AG08396 (cell line): ENCODE measurements at regions not wholly inside any gene's neighbourhood (a gene's known extent, or its start where the extent isn't known, plus 50 kb on each side); places are given as distances from the start of the nearest gene placed in this dataset.

ENCODE experiments used
- DNase-seq: peaks from one replicate; pipeline ENCODE4 v3.0.0; 2012; ENCODE audit warnings: low spot score, mixed read lengths

GRCh38 chr11:95387325-95387724, 156.3 kb upstream of the SESN3 start:
- DNase-seq = no peak

GRCh38 chr11:95385577-95385976, 154.6 kb upstream of the SESN3 start:
- DNase-seq = no peak

GRCh38 chr11:95379479-95379878, 148.5 kb upstream of the SESN3 start:
- DNase-seq = no peak

- DNase-seq = no peak
Measured at GRCh38 chr11:95378789-95379188, 147.8 kb upstream of the SESN3 start.

- DNase-seq = no peak
Measured at GRCh38 chr11:95378111-95378510, 147.1 kb upstream of the SESN3 start.

GRCh38 chr11:95375886-95376285, 144.9 kb upstream of the SESN3 start:
- peak; percentile 20 for DNase-seq

GRCh38 chr11:95375451-95375850, 144.4 kb upstream of the SESN3 start:
- no peak for DNase-seq

GRCh38 chr11:95374105-95374504, 143.1 kb upstream of the SESN3 start:
- no peak for DNase-seq

GRCh38 chr11:95373241-95373640, 142.2 kb upstream of the SESN3 start:
- DNase-seq = no peak

GRCh38 chr11:95372097-95372656, 141.2 kb upstream of the SESN3 start:
- no peak for DNase-seq

- no peak for DNase-seq
Measured at GRCh38 chr11:95371153-95371552, 140.2 kb upstream of the SESN3 start.

- no peak for DNase-seq
Measured at GRCh38 chr11:95367726-95368125, 136.7 kb upstream of the SESN3 start.

- DNase-seq = no peak
Measured at GRCh38 chr11:95365348-95365747, 134.3 kb upstream of the SESN3 start.

- DNase-seq = no peak
Measured at GRCh38 chr11:95364324-95365295, 133.6 kb upstream of the SESN3 start.

- DNase-seq = no peak
Measured at GRCh38 chr11:95363708-95364107, 132.7 kb upstream of the SESN3 start.

- DNase-seq = no peak
Measured at GRCh38 chr11:95363164-95363563, 132.2 kb upstream of the SESN3 start.

- DNase-seq = no peak
Measured at GRCh38 chr11:95361180-95361579, 130.2 kb upstream of the SESN3 start.

GRCh38 chr11:95360377-95361075, 129.5 kb upstream of the SESN3 start:
- no peak for DNase-seq

- DNase-seq = no peak
Measured at GRCh38 chr11:95359756-95360155, 128.8 kb upstream of the SESN3 start.

GRCh38 chr11:95359341-95359663, 128.3 kb upstream of the SESN3 start:
- no peak for DNase-seq

GRCh38 chr11:95358511-95359340, 127.7 kb upstream of the SESN3 start:
- DNase-seq = no peak

- DNase-seq = no peak
Measured at GRCh38 chr11:95354304-95354703, 123.3 kb upstream of the SESN3 start.
